Medulla oblongata (tissue), 1 donor: ENCODE measurements at regions not wholly inside any gene's neighbourhood (a gene's known extent, or its start where the extent isn't known, plus 50 kb on each side); places are given as distances from the start of the nearest gene placed in this dataset.

Experiments used
- DNase-seq: peaks from one replicate; pipeline ENCODE4 v3.0.0-alpha.2; 2015; ENCODE audit errors: extremely low spot score

- DNase-seq, result no peak
Measured at GRCh38 chr2:107760620-107761364, 65.9 kb upstream of the RGPD4 start.

- DNase-seq, result no peak
Measured at GRCh38 chr2:107772353-107772752, 54.3 kb upstream of the RGPD4 start.

DNA sequence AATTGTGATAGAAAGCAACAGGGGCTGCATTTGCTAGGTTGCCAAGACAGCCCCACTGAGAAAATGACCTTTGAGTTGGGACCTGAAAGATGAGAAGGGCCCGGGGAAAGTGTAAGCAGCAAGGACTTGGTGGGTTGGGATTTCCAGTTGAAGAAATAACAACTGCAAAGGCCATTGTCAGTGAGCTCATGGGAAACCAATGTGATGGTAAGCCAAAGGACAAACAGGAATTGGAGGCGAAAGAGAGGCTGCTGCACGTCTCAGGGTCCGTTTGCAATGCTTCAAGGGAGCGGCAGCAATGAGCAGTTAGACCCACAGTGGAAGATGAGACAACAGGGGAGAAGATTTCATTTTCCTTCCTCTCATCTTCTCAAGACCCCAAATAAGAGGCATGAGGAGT, 51.5 kb upstream of the RGPD4 start:
- DNase-seq, result no peak

- no peak for DNase-seq
Measured at GRCh38 chr2:107775791-107776190, 50.9 kb upstream of the RGPD4 start.

DNA sequence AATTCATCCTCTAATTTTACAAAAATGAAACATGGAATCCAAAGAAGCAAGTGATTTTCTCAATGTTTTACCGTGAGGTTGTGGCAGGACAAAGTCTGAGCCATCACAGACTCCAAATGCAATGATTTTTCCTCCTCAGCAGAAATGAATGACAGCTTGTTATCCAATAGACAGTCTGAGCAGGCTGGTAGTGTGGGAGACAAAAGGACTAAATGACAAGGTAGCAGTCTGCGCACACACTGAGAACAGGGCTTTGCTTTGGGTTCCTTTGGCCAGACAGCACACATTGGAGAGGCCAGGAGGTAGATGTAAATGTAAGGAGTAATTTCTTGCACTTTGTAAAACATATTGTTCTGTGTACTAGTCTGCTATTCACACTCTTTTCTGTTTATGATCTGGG, 50.3 kb upstream of the RGPD4 start:
- no peak for DNase-seq
